Tibial nerve (tissue), 4 donors: ENCODE measurements at regions not wholly inside any gene's neighbourhood (a gene's known extent, or its start where the extent isn't known, plus 50 kb on each side); places are given as distances from the start of the nearest gene placed in this dataset.
A peak's percentile ranks its signal among the peaks of the same experiment; 100 is the strongest.

ENCODE experiments used
- DNase-seq, 2 donors: peaks; one replicate each; pipeline ENCODE4 v3.0.0-alpha.2; 2019; ENCODE audit warnings: low spot score in 2 of 2
- H3K27ac ChIP-seq, 4 donors: fragments of 200-600 bp; sonication (generic) in 3 of 4; one replicate each; pipeline ENCODE4 v1.5.1; 2017 to 2019; ENCODE audit warnings: mild to moderate bottlenecking in 1 of 4
- H3K27me3 ChIP-seq, 2 donors: fragments of 200-600 bp; sonication (generic) in 1 of 2; one replicate each; pipeline versions ENCODE4 v1.5.1 to v1.6.0; 2017 to 2019
- H3K36me3 ChIP-seq, 3 donors: fragments of 200-600 bp; sonication (generic); one replicate each; pipeline ENCODE4 v1.5.1; 2018 to 2019
- H3K4me1 ChIP-seq, 4 donors: fragments of 200-600 bp; sonication (generic) in 3 of 4; one replicate each; pipeline ENCODE4 v1.5.1; 2017 to 2019
- H3K4me3 ChIP-seq, 4 donors: fragments of 200-600 bp; sonication (generic) in 3 of 4; one replicate each; pipeline ENCODE4 v1.5.1; 2017 to 2019; ENCODE audit warnings: mild to moderate bottlenecking in 1 of 4, moderate library complexity in 1 of 4
- H3K9me3 ChIP-seq, 4 donors: fragments of 200-600 bp; sonication (generic) in 3 of 4; one replicate each; pipeline ENCODE4 v1.5.1; 2017 to 2019
- CTCF ChIP-seq, 5 experiments: fragments of 200-600 bp in 3 of 5; fragments of 450-650 bp in 2 of 5; sonication (generic) in 3 of 5; IDR thresholded peaks; one replicate each; pipeline ENCODE4 v1.5.1; 2016 to 2019; ENCODE audit warnings: antibody characterized with exemption in 5 of 5, mild to moderate bottlenecking in 3 of 5, moderate library complexity in 2 of 5
- EP300 ChIP-seq, 2 donors: sonication (generic); formaldehyde crosslinking; IDR thresholded peaks; one replicate each; pipeline ENCODE4 v1.6.1; 2017; ENCODE audit warnings: antibody characterized with exemption in 2 of 2, mild to moderate bottlenecking in 1 of 2
- POLR2A ChIP-seq, 2 donors: fragments of 450-650 bp; IDR thresholded peaks; one replicate each; pipeline ENCODE4 v1.6.1; 2017; ENCODE audit warnings: antibody characterized with exemption in 2 of 2, mild to moderate bottlenecking in 2 of 2, moderate library complexity in 2 of 2
- WGBS, 2 donors: methylation state at CpG; one replicate each; pipeline ENCODE4 v1.1.5; 2018; 5-methylcytosine and 5-hydroxymethylcytosine counted together

- no peak for TF ChIP-seq EP300 (IDR thresholded peaks at IDR 0.05)
- TF ChIP-seq CTCF (IDR thresholded peaks at IDR 0.05), result no peak
- TF ChIP-seq POLR2A (IDR thresholded peaks at IDR 0.05), result no peak
- WGBS, 2 donors, result 84 to 92% methylated on average over 2 of the region's 2 CpGs
- H3K4me3 ChIP-seq, result no peak overlapping the region
- H3K4me1 ChIP-seq, result peaks cover 0 to 13% (median 0%) of the 10 kb centered on the region in 4 donors
- no peak overlapping the region for H3K27ac ChIP-seq
- no peak for DNase-seq
- H3K36me3 ChIP-seq, result no peaks in the 10 kb centered on the region
- no peaks in the 10 kb centered on the region for H3K27me3 ChIP-seq
- H3K9me3 ChIP-seq, result peaks cover 0 to 8% (median 2%) of the 10 kb centered on the region in 4 donors
Observed at GRCh38 chr16:59887856-59888255, 1153.7 kb upstream of the GOT2 start.

GRCh38 chr16:59886021-59886420 is 1151.9 kb upstream of the GOT2 start:
- no peak overlapping the region for H3K4me3 ChIP-seq
- TF ChIP-seq POLR2A (IDR thresholded peaks at IDR 0.05), result no peak
- peak in 1 of 2 donors; percentile 83 for TF ChIP-seq EP300 (IDR thresholded peaks at IDR 0.05)
- peak overlapping the region in 3 of 4 donors; percentile 13 to 70 (median 56) for H3K27ac ChIP-seq
- no peaks in the 10 kb centered on the region for H3K36me3 ChIP-seq
- WGBS, 2 donors, result 22 to 23% methylated on average over 2 of the region's 2 CpGs
- peaks cover 0 to 8% (median 2%) of the 10 kb centered on the region in 4 donors for H3K9me3 ChIP-seq
- no peaks in the 10 kb centered on the region for H3K27me3 ChIP-seq
- DNase-seq, result peak; percentile 50 to 78
- H3K4me1 ChIP-seq, result peaks cover 0 to 13% (median 0%) of the 10 kb centered on the region in 4 donors

- Histone ChIP-seq H3K9me3 (no peaks in the 10 kb centered on the region), H3K27me3 (no peaks in the 10 kb centered on the region), H3K4me3 (no peak overlapping the region), H3K27ac (no peak overlapping the region), H3K36me3 (no peaks in the 10 kb centered on the region), H3K4me1 (peaks cover 0 to 9% (median 0%) of the 10 kb centered on the region in 4 donors)
- no peak for DNase-seq
- WGBS, 2 donors, result 63 to 78% methylated on average over 3 of the region's 3 CpGs
- TF ChIP-seq POLR2A (IDR thresholded peaks at IDR 0.05), result no peak
- TF ChIP-seq CTCF (IDR thresholded peaks at IDR 0.05), result no peak
- TF ChIP-seq EP300 (IDR thresholded peaks at IDR 0.05), result no peak
Observed at GRCh38 chr16:59881376-59881775, 1147.3 kb upstream of the GOT2 start.

GRCh38 chr16:59880611-59881010 is 1146.5 kb upstream of the GOT2 start:
- no peaks in the 10 kb centered on the region for H3K36me3 ChIP-seq
- TF ChIP-seq CTCF (IDR thresholded peaks at IDR 0.05), result no peak
- no peak for TF ChIP-seq POLR2A (IDR thresholded peaks at IDR 0.05)
- no peak for TF ChIP-seq EP300 (IDR thresholded peaks at IDR 0.05)
- WGBS, 2 donors, result 39 to 60% methylated on average over 1 of the region's 1 CpG
- H3K27ac ChIP-seq, result no peak overlapping the region
- H3K27me3 ChIP-seq, result no peaks in the 10 kb centered on the region
- H3K4me1 ChIP-seq, result peaks cover 0 to 1% (median 0%) of the 10 kb centered on the region in 4 donors
- H3K4me3 ChIP-seq, result no peak overlapping the region
- DNase-seq, result no peak
- no peaks in the 10 kb centered on the region for H3K9me3 ChIP-seq

- no peak overlapping the region for H3K27ac ChIP-seq
- no peaks in the 10 kb centered on the region for H3K36me3 ChIP-seq
- WGBS, 2 donors, result 93 to 94% methylated on average over 7 of the region's 7 CpGs
- H3K9me3 ChIP-seq, result no peaks in the 10 kb centered on the region
- no peak for TF ChIP-seq EP300 (IDR thresholded peaks at IDR 0.05)
- TF ChIP-seq CTCF (IDR thresholded peaks at IDR 0.05), result no peak
- no peak for TF ChIP-seq POLR2A (IDR thresholded peaks at IDR 0.05)
- H3K4me1 ChIP-seq, result no peaks in the 10 kb centered on the region
- H3K27me3 ChIP-seq, result no peaks in the 10 kb centered on the region
- H3K4me3 ChIP-seq, result no peak overlapping the region
- DNase-seq, result no peak
Observed at GRCh38 chr16:59878999-59879398, 1144.9 kb upstream of the GOT2 start.

GRCh38 chr16:59878479-59878878 is 1144.4 kb upstream of the GOT2 start:
- Histone ChIP-seq H3K27me3 (no peaks in the 10 kb centered on the region), H3K27ac (no peak overlapping the region), H3K36me3 (no peaks in the 10 kb centered on the region), H3K4me1 (no peaks in the 10 kb centered on the region), H3K9me3 (no peaks in the 10 kb centered on the region), H3K4me3 (no peak overlapping the region)
- 42 to 47% methylated on average over 3 of the region's 3 CpGs for whole genome bisulfite sequencing, 2 donors
- TF ChIP-seq POLR2A (IDR thresholded peaks at IDR 0.05) (no peak), EP300 (IDR thresholded peaks at IDR 0.05) (no peak), CTCF (IDR thresholded peaks at IDR 0.05) (no peak)
- no peak for DNase-seq
